ENCODE measurements at regions not wholly inside any gene's neighbourhood (a gene's known extent, or its start where the extent isn't known, plus 50 kb on each side); places are given as distances from the start of the nearest gene placed in this dataset.
"Not testable (repeated sequence)": the region's sequence is repeated elsewhere in the genome, so short reads cannot be mapped to it uniquely, and the experiment has no call there.

GRCh38 chr15:81895723-81896122 is 150.1 kb downstream of the MEX3B start:
- no peak for TF ChIP-seq CTCF (IDR thresholded peaks at IDR 0.05; ENCODE audit: borderline replicate concordance, insufficient read depth, low read depth, low read length)
- H3K4me3 ChIP-seq (ENCODE audit: low read depth, low read length): no peak overlapping the region

- TF ChIP-seq CTCF (IDR thresholded peaks at IDR 0.05; ENCODE audit: borderline replicate concordance, insufficient read depth, low read depth, low read length): no peak
- no peak overlapping the region for H3K4me3 ChIP-seq (ENCODE audit: low read depth, low read length)
These were observed 151.8 kb downstream of the MEX3B start for GRCh38 chr15:81894061-81894460.

- no peak overlapping the region for H3K4me3 ChIP-seq (ENCODE audit: low read depth, low read length)
- no peak for TF ChIP-seq CTCF (IDR thresholded peaks at IDR 0.05; ENCODE audit: borderline replicate concordance, insufficient read depth, low read depth, low read length)
These were observed 152.5 kb downstream of the MEX3B start for GRCh38 chr15:81893182-81893835.

GRCh38 chr15:81890496-81890895 is 155.3 kb downstream of the MEX3B start:
- no peak for TF ChIP-seq CTCF (IDR thresholded peaks at IDR 0.05; ENCODE audit: borderline replicate concordance, insufficient read depth, low read depth, low read length)
- H3K4me3 ChIP-seq (ENCODE audit: low read depth, low read length): no peak overlapping the region

GRCh38 chr15:81889485-81889881 is 156.3 kb downstream of the MEX3B start:
- H3K4me3 ChIP-seq (ENCODE audit: low read depth, low read length): no peak overlapping the region
- TF ChIP-seq CTCF (IDR thresholded peaks at IDR 0.05; ENCODE audit: borderline replicate concordance, insufficient read depth, low read depth, low read length): no peak

GRCh38 chr15:81888748-81889484 is 156.9 kb downstream of the MEX3B start:
- TF ChIP-seq CTCF (IDR thresholded peaks at IDR 0.05; ENCODE audit: borderline replicate concordance, insufficient read depth, low read depth, low read length): no peak
- no peak overlapping the region for H3K4me3 ChIP-seq (ENCODE audit: low read depth, low read length)

- no peak overlapping the region for H3K4me3 ChIP-seq (ENCODE audit: low read depth, low read length)
- no peak for TF ChIP-seq CTCF (IDR thresholded peaks at IDR 0.05; ENCODE audit: borderline replicate concordance, insufficient read depth, low read depth, low read length)
These were observed 157.9 kb downstream of the MEX3B start for GRCh38 chr15:81887912-81888311.

- not testable (repeated sequence) for H3K4me3 ChIP-seq (ENCODE audit: low read depth, low read length)
These were observed 158.6 kb downstream of the MEX3B start for GRCh38 chr15:81887188-81887587.
